ENCODE measurements at regions not wholly inside any gene's neighbourhood (a gene's known extent, or its start where the extent isn't known, plus 50 kb on each side); places are given as distances from the start of the nearest gene placed in this dataset.

GRCh38 chr18:6578686-6579085 is 150.8 kb upstream of the ARHGAP28 start:
- Histone ChIP-seq H3K4me2 (ENCODE audit: low read length) (no peak overlapping the region), H3K4me3 (ENCODE audit: low read length) (no peak overlapping the region), H3K9ac (ENCODE audit: low read length) (no peak overlapping the region), H3K27ac (ENCODE audit: low read length) (no peak overlapping the region), H3K36me3 (ENCODE audit: insufficient read depth, low read length) (no peaks in the 10 kb centered on the region), H3F3A (ENCODE audit: insufficient read depth, low read length, poor library complexity, severe bottlenecking) (no peaks in the 10 kb centered on the region), H2AFZ (ENCODE audit: low read depth, low read length) (no peak overlapping the region), H3K9me3 (ENCODE audit: low read length) (no peaks in the 10 kb centered on the region), H4K20me1 (ENCODE audit: insufficient read depth) (no peaks in the 10 kb centered on the region), H3K79me2 (replicated peaks; ENCODE audit: insufficient read depth, low read length) (no peaks in the 10 kb centered on the region), H3K9me2 (ENCODE audit: insufficient read depth, low read length) (no peaks in the 10 kb centered on the region), H3K27me3 (ENCODE audit: insufficient read depth, low read depth, low read length) (no peaks in the 10 kb centered on the region)
- no peak for TF ChIP-seq TAF1 (IDR thresholded peaks at IDR 0.05; ENCODE audit: low read depth)
- TF ChIP-seq MXI1 (conservative IDR thresholded peaks at IDR 0.05; ENCODE audit: poor library complexity, severe bottlenecking), result no peak
- no peak for TF ChIP-seq REST (IDR thresholded peaks at IDR 0.05; ENCODE audit: borderline replicate concordance)
- TF ChIP-seq CTCF (IDR thresholded peaks at IDR 0.05; ENCODE audit: poor library complexity, severe bottlenecking), result no peak
- no peak for TF ChIP-seq EZH2 (IDR thresholded peaks at IDR 0.05; ENCODE audit: borderline replicate concordance, insufficient read depth, low read length, poor library complexity, severe bottlenecking)
- TF ChIP-seq SMC3 (conservative IDR thresholded peaks at IDR 0.05; ENCODE audit: poor library complexity), result no peak
- no peak for TF ChIP-seq EP300 (conservative IDR thresholded peaks at IDR 0.05; ENCODE audit: poor library complexity, severe bottlenecking)
- TF ChIP-seq RAD21 (conservative IDR thresholded peaks at IDR 0.05), result no peak
- TF ChIP-seq POLR2AphosphoS5 (IDR thresholded peaks at IDR 0.05), result no peak

GRCh38 chr18:6579486-6579885 is 150.0 kb upstream of the ARHGAP28 start:
- Histone ChIP-seq H3K9me3 (ENCODE audit: low read length) (no peaks in the 10 kb centered on the region), H3K27me3 (ENCODE audit: insufficient read depth, low read depth, low read length) (no peaks in the 10 kb centered on the region), H2AFZ (ENCODE audit: low read depth, low read length) (no peak overlapping the region), H3F3A (ENCODE audit: insufficient read depth, low read length, poor library complexity, severe bottlenecking) (no peaks in the 10 kb centered on the region), H3K9me2 (ENCODE audit: insufficient read depth, low read length) (no peaks in the 10 kb centered on the region), H3K4me3 (ENCODE audit: low read length) (peak overlapping the region; percentile 5), H4K20me1 (ENCODE audit: insufficient read depth) (no peaks in the 10 kb centered on the region), H3K79me2 (replicated peaks; ENCODE audit: insufficient read depth, low read length) (no peaks in the 10 kb centered on the region), H3K36me3 (ENCODE audit: insufficient read depth, low read length) (no peaks in the 10 kb centered on the region), H3K9ac (ENCODE audit: low read length) (no peak overlapping the region), H3K4me2 (ENCODE audit: low read length) (no peak overlapping the region), H3K27ac (ENCODE audit: low read length) (peak overlapping the region; percentile 50)
- TF ChIP-seq CTCF (IDR thresholded peaks at IDR 0.05; ENCODE audit: poor library complexity, severe bottlenecking), result no peak
- TF ChIP-seq POLR2AphosphoS5 (IDR thresholded peaks at IDR 0.05), result no peak
- no peak for TF ChIP-seq RAD21 (conservative IDR thresholded peaks at IDR 0.05)
- TF ChIP-seq EP300 (conservative IDR thresholded peaks at IDR 0.05; ENCODE audit: poor library complexity, severe bottlenecking), result no peak
- no peak for TF ChIP-seq TAF1 (IDR thresholded peaks at IDR 0.05; ENCODE audit: low read depth)
- TF ChIP-seq MXI1 (conservative IDR thresholded peaks at IDR 0.05; ENCODE audit: poor library complexity, severe bottlenecking), result no peak
- TF ChIP-seq REST (IDR thresholded peaks at IDR 0.05; ENCODE audit: borderline replicate concordance), result no peak
- TF ChIP-seq EZH2 (IDR thresholded peaks at IDR 0.05; ENCODE audit: borderline replicate concordance, insufficient read depth, low read length, poor library complexity, severe bottlenecking), result no peak
- no peak for TF ChIP-seq SMC3 (conservative IDR thresholded peaks at IDR 0.05; ENCODE audit: poor library complexity)

Measured in neural cell (in vitro differentiated cells).